ENCODE measurements at regions not wholly inside any gene's neighbourhood (a gene's known extent, or its start where the extent isn't known, plus 50 kb on each side); places are given as distances from the start of the nearest gene placed in this dataset.
A peak's percentile ranks its signal among the peaks of the same experiment; 100 is the strongest.

- DNase-seq = no peak
Measured at GRCh38 chr11:19661827-19662226, 50.8 kb upstream of the NAV2 start.

GRCh38 chr11:19660076-19660475 is 52.6 kb upstream of the NAV2 start:
- DNase-seq = peak; percentile 11 to 19

GRCh38 chr11:19659529-19659928 is 53.1 kb upstream of the NAV2 start:
- DNase-seq = no peak

- DNase-seq = no peak
Measured at GRCh38 chr11:19658344-19658743, 54.3 kb upstream of the NAV2 start.

- DNase-seq = no peak
Measured at GRCh38 chr11:19656140-19656541, 56.5 kb upstream of the NAV2 start.

- no peak for DNase-seq
Measured at GRCh38 chr11:19652623-19653375, 59.8 kb upstream of the NAV2 start.

- no peak for DNase-seq
Measured at GRCh38 chr11:19651653-19652052, 61.0 kb upstream of the NAV2 start.

- DNase-seq = no peak
Measured at GRCh38 chr11:19651028-19651427, 61.6 kb upstream of the NAV2 start.

- DNase-seq = no peak
Measured at GRCh38 chr11:19650467-19650866, 62.2 kb upstream of the NAV2 start.

GRCh38 chr11:19649751-19650150 is 62.9 kb upstream of the NAV2 start:
- no peak for DNase-seq

- no peak for DNase-seq
Measured at GRCh38 chr11:19648321-19648720, 64.3 kb upstream of the NAV2 start.

- DNase-seq = no peak
Measured at GRCh38 chr11:19647816-19648215, 64.8 kb upstream of the NAV2 start.

- DNase-seq = no peak
Measured at GRCh38 chr11:19646921-19647320, 65.7 kb upstream of the NAV2 start.

- DNase-seq = no peak
Measured at GRCh38 chr11:19646308-19646707, 66.3 kb upstream of the NAV2 start.

- no peak for DNase-seq
Measured at GRCh38 chr11:19644316-19644715, 68.3 kb upstream of the NAV2 start.

- DNase-seq = no peak
Measured at GRCh38 chr11:19642185-19643158, 70.2 kb upstream of the NAV2 start.

- DNase-seq = no peak
Measured at GRCh38 chr11:19639603-19640105, 73.0 kb upstream of the NAV2 start.

GRCh38 chr11:19635332-19635731 is 77.3 kb upstream of the NAV2 start:
- no peak for DNase-seq

GRCh38 chr11:19633276-19633675 is 79.4 kb upstream of the NAV2 start:
- no peak for DNase-seq

GRCh38 chr11:19632499-19632834 is 80.2 kb upstream of the NAV2 start:
- no peak for DNase-seq

GRCh38 chr11:19631712-19632498 is 80.7 kb upstream of the NAV2 start:
- DNase-seq = no peak

GRCh38 chr11:19628018-19628417 is 84.6 kb upstream of the NAV2 start:
- DNase-seq = no peak

GRCh38 chr11:19627566-19627965 is 85.1 kb upstream of the NAV2 start:
- no peak for DNase-seq

Data from activated CD4-positive, alpha-beta T cell treated with anti-CD3 and anti-CD28 coated beads, Interleukin-2, amount 50 U/mL, for 48 hours (primary cell).